Caki2 (cell line): ENCODE measurements at regions not wholly inside any gene's neighbourhood (a gene's known extent, or its start where the extent isn't known, plus 50 kb on each side); places are given as distances from the start of the nearest gene placed in this dataset.

Experiments
- DNase-seq: peaks from one replicate; pipeline ENCODE4 v3.0.0-alpha.2; 2015; ENCODE audit warnings: low read depth
- in situ Hi-C: cut with HindIII; loops from 2 replicates; pipeline ENCODE4 v1.10.0; 2016; ENCODE audit warnings: low sequenced_read_pairs, low pct_unique_long_range_greater_than_20kb, mixed read lengths

- in situ Hi-C loops = no loop called here
- no peak for DNase-seq
Observed at GRCh38 chr2:113807721-113808120, 51.3 kb upstream of the SLC35F5 start.

- in situ Hi-C loops = no loop called here
- DNase-seq = peak; percentile 44
Observed at GRCh38 chr2:113806217-113806913, 49.9 kb upstream of the SLC35F5 start.
